Neural cell (in vitro differentiated cells): ENCODE measurements at regions not wholly inside any gene's neighbourhood (a gene's known extent, or its start where the extent isn't known, plus 50 kb on each side); places are given as distances from the start of the nearest gene placed in this dataset.

Source experiments
- H2AFZ ChIP-seq: fragments of 200-600, 300-800 bp; sonication (generic), shearing (Covaris generic); 2 replicates; pipeline ENCODE4 v1.6.0; 2014; ENCODE audit warnings: low read depth, mild to moderate bottlenecking, antibody characterized with exemption, low read length, moderate library complexity
- H3F3A ChIP-seq: fragments of 200-600 bp; shearing (Covaris generic); 2 replicates; pipeline ENCODE4 v1.6.1; 2016; ENCODE audit warnings: mild to moderate bottlenecking, moderate library complexity, mixed read lengths, antibody characterized with exemption, low read length; ENCODE audit not compliant: insufficient read depth, poor library complexity, severe bottlenecking
- H3K27ac ChIP-seq: fragments of 200-600, 300-800 bp; sonication (generic), shearing (Covaris generic); 2 replicates; pipeline ENCODE4 v1.5.1; 2014; ENCODE audit warnings: mild to moderate bottlenecking, low read length, moderate library complexity
- H3K27me3 ChIP-seq: fragments of 300-800, 200-600 bp; sonication (generic), shearing (Covaris generic); 2 replicates; pipeline ENCODE4 v1.6.0; 2014; ENCODE audit warnings: mild to moderate bottlenecking, low read depth, low read length, moderate library complexity; ENCODE audit not compliant: insufficient read depth
- H3K36me3 ChIP-seq: fragments of 300-800, 200-600 bp; sonication (generic), shearing (Covaris generic); 2 replicates; pipeline ENCODE4 v1.5.1; 2014; ENCODE audit warnings: mild to moderate bottlenecking, antibody characterized with exemption, low read length, moderate library complexity; ENCODE audit not compliant: insufficient read depth
- H3K4me2 ChIP-seq: fragments of 300-800, 200-600 bp; sonication (generic), shearing (Covaris generic); 2 replicates; pipeline ENCODE4 v1.6.0; 2014; ENCODE audit warnings: mild to moderate bottlenecking, low read length
- H3K4me3 ChIP-seq: fragments of 300-800, 200-600 bp; sonication (generic), shearing (Covaris generic); 2 replicates; pipeline ENCODE4 v1.5.1; 2014; ENCODE audit warnings: mild to moderate bottlenecking, low read length, moderate library complexity
- H3K79me2 ChIP-seq: fragments of 200-600 bp; shearing (Covaris generic); replicated peaks from 2 replicates; pipeline ENCODE4 v1.6.0; 2014; ENCODE audit warnings: mild to moderate bottlenecking, low read length, moderate library complexity; ENCODE audit not compliant: insufficient read depth
- H3K9ac ChIP-seq: fragments of 300-800, 200-600 bp; sonication (generic), shearing (Covaris generic); 2 replicates; pipeline ENCODE4 v1.6.1; 2016; ENCODE audit warnings: mild to moderate bottlenecking, low read length, mixed read lengths
- H3K9me2 ChIP-seq: fragments of 200-600 bp; shearing (Covaris generic); 2 replicates; pipeline ENCODE4 v1.6.1; 2016; ENCODE audit warnings: mild to moderate bottlenecking, low read length, mixed read lengths; ENCODE audit not compliant: insufficient read depth
- H3K9me3 ChIP-seq: fragments of 200-600, 300-800 bp; sonication (generic), shearing (Covaris generic); 2 replicates; pipeline ENCODE4 v1.6.1; 2016; ENCODE audit warnings: mild to moderate bottlenecking, mixed run types, low read length, moderate library complexity, mixed read lengths
- H4K20me1 ChIP-seq: fragments of 200-600 bp; shearing (Covaris generic); 2 replicates; pipeline ENCODE4 v1.6.1; 2016; ENCODE audit warnings: mild to moderate bottlenecking, mixed run types; ENCODE audit not compliant: insufficient read depth
- CTCF ChIP-seq: fragments of 450-650 bp; IDR thresholded peaks from 2 replicates; pipeline ENCODE4 v1.5.1; 2014; ENCODE audit warnings: antibody characterized with exemption, mild to moderate bottlenecking, moderate library complexity; ENCODE audit not compliant: poor library complexity, severe bottlenecking
- EP300 ChIP-seq: fragments of 450-650 bp; conservative IDR thresholded peaks from 2 replicates; pipeline ENCODE4 v1.6.1; 2014; ENCODE audit warnings: antibody characterized with exemption, mild to moderate bottlenecking, moderate library complexity; ENCODE audit not compliant: poor library complexity, severe bottlenecking
- EZH2 ChIP-seq: fragments of 200-600, 300-800 bp; shearing (Covaris generic), sonication (generic); IDR thresholded peaks from 2 replicates; pipeline ENCODE4 v1.6.1; 2014; ENCODE audit warnings: antibody characterized with exemption, low read length, borderline replicate concordance, mild to moderate bottlenecking; ENCODE audit not compliant: insufficient read depth, poor library complexity, severe bottlenecking
- MXI1 ChIP-seq: fragments of 450-650 bp; conservative IDR thresholded peaks from 2 replicates; pipeline ENCODE4 v1.6.1; 2014; ENCODE audit warnings: antibody characterized with exemption, mild to moderate bottlenecking; ENCODE audit not compliant: poor library complexity, severe bottlenecking
- POLR2AphosphoS5 ChIP-seq: IDR thresholded peaks from 2 replicates; pipeline ENCODE4 v1.6.1; 2012
- RAD21 ChIP-seq: fragments of 450-650 bp; conservative IDR thresholded peaks from 2 replicates; pipeline ENCODE4 v1.6.1; 2014; ENCODE audit warnings: antibody characterized with exemption, mild to moderate bottlenecking, moderate library complexity
- SMC3 ChIP-seq: fragments of 450-650 bp; conservative IDR thresholded peaks from 2 replicates; pipeline ENCODE4 v1.6.1; 2014; ENCODE audit warnings: antibody characterized with exemption, mild to moderate bottlenecking, moderate library complexity; ENCODE audit not compliant: poor library complexity
- TAF1 ChIP-seq: IDR thresholded peaks from 2 replicates; pipeline ENCODE4 v1.6.1; 2012; ENCODE audit warnings: low read depth
- TF ChIP-seq, protein P1 (sequence below): IDR thresholded peaks from 2 replicates; pipeline ENCODE4 v1.6.1; 2012; ENCODE audit warnings: borderline replicate concordance

- TF ChIP-seq RAD21: no peak
- no peak for TF ChIP-seq EZH2
- TF ChIP-seq, protein P1, sequence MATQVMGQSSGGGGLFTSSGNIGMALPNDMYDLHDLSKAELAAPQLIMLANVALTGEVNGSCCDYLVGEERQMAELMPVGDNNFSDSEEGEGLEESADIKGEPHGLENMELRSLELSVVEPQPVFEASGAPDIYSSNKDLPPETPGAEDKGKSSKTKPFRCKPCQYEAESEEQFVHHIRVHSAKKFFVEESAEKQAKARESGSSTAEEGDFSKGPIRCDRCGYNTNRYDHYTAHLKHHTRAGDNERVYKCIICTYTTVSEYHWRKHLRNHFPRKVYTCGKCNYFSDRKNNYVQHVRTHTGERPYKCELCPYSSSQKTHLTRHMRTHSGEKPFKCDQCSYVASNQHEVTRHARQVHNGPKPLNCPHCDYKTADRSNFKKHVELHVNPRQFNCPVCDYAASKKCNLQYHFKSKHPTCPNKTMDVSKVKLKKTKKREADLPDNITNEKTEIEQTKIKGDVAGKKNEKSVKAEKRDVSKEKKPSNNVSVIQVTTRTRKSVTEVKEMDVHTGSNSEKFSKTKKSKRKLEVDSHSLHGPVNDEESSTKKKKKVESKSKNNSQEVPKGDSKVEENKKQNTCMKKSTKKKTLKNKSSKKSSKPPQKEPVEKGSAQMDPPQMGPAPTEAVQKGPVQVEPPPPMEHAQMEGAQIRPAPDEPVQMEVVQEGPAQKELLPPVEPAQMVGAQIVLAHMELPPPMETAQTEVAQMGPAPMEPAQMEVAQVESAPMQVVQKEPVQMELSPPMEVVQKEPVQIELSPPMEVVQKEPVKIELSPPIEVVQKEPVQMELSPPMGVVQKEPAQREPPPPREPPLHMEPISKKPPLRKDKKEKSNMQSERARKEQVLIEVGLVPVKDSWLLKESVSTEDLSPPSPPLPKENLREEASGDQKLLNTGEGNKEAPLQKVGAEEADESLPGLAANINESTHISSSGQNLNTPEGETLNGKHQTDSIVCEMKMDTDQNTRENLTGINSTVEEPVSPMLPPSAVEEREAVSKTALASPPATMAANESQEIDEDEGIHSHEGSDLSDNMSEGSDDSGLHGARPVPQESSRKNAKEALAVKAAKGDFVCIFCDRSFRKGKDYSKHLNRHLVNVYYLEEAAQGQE: no peak
- no peak for TF ChIP-seq CTCF
- TF ChIP-seq SMC3: no peak
- TF ChIP-seq POLR2AphosphoS5: no peak
- no peak for TF ChIP-seq TAF1
- no peak for TF ChIP-seq MXI1
- TF ChIP-seq EP300: no peak
- H4K20me1 ChIP-seq: no peaks in the 10 kb centered on the region
- no peaks in the 10 kb centered on the region for H3K36me3 ChIP-seq
- H3K9ac ChIP-seq: no peak overlapping the region
- no peak overlapping the region for H3K4me2 ChIP-seq
- H3F3A ChIP-seq: no peaks in the 10 kb centered on the region
- no peak overlapping the region for H3K4me3 ChIP-seq
- H3K9me3 ChIP-seq: no peaks in the 10 kb centered on the region
- no peaks in the 10 kb centered on the region for H3K9me2 ChIP-seq
- H3K79me2 ChIP-seq: no peaks in the 10 kb centered on the region
- H3K27ac ChIP-seq: no peak overlapping the region
- H2AFZ ChIP-seq: no peak overlapping the region
- no peaks in the 10 kb centered on the region for H3K27me3 ChIP-seq
These were observed 55.8 kb upstream of the RC3H1 start for GRCh38 chr1:174077749-174078490.

GRCh38 chr1:174075245-174075692 is 53.1 kb upstream of the RC3H1 start:
- no peak overlapping the region for H3K4me3 ChIP-seq
- H3K9me2 ChIP-seq: no peaks in the 10 kb centered on the region
- H3F3A ChIP-seq: no peaks in the 10 kb centered on the region
- H3K9me3 ChIP-seq: no peaks in the 10 kb centered on the region
- H3K79me2 ChIP-seq: no peaks in the 10 kb centered on the region
- H3K36me3 ChIP-seq: no peaks in the 10 kb centered on the region
- H3K27ac ChIP-seq: no peak overlapping the region
- H3K27me3 ChIP-seq: no peaks in the 10 kb centered on the region
- H3K4me2 ChIP-seq: no peak overlapping the region
- no peak for TF ChIP-seq EP300
- no peak for TF ChIP-seq MXI1
- TF ChIP-seq RAD21: no peak
- no peak for TF ChIP-seq TAF1
- H4K20me1 ChIP-seq: no peaks in the 10 kb centered on the region
- H2AFZ ChIP-seq: no peak overlapping the region
- no peak overlapping the region for H3K9ac ChIP-seq
